ENCODE measurements at regions not wholly inside any gene's neighbourhood (a gene's known extent, or its start where the extent isn't known, plus 50 kb on each side); places are given as distances from the start of the nearest gene placed in this dataset.
"Not testable (repeated sequence)": the region's sequence is repeated elsewhere in the genome, so short reads cannot be mapped to it uniquely, and the experiment has no call there.

- DNase-seq (no peak), ATAC-seq (ENCODE audit: low read depth in 2 of 2) (no peak)
- H3K27ac ChIP-seq (ENCODE audit: insufficient read depth, low read length, poor library complexity, severe bottlenecking): no peak overlapping the region
- Mint-ChIP-seq H3K4me1 (no peaks in the 10 kb centered on the region), H3K36me3 (no peaks in the 10 kb centered on the region), H3K4me3 (no peak overlapping the region), H3K27ac (no peak overlapping the region), H3K9me3 (peaks cover 0 to 4% (median 0%) of the 10 kb centered on the region in 7 donors), H3K27me3 (no peaks in the 10 kb centered on the region)
- no peak overlapping the region for H3K4me3 ChIP-seq (ENCODE audit: low read depth, low read length)
- no peaks in the 10 kb centered on the region for H3K27me3 ChIP-seq (ENCODE audit: control insufficient read depth, insufficient read depth, low read length)
- no peaks in the 10 kb centered on the region for H3K4me1 ChIP-seq (ENCODE audit: control insufficient read depth, insufficient read depth, low read length, poor library complexity, severe bottlenecking)
- H3K9me3 ChIP-seq (ENCODE audit: control insufficient read depth in 2 of 2, low read length in 2 of 2): no peaks in the 10 kb centered on the region
- H3K36me3 ChIP-seq (ENCODE audit: control insufficient read depth, insufficient read depth, low read length): no peaks in the 10 kb centered on the region
Measured at GRCh38 chr1:30444850-30445249, 278.5 kb downstream of the MATN1 start.

DNA sequence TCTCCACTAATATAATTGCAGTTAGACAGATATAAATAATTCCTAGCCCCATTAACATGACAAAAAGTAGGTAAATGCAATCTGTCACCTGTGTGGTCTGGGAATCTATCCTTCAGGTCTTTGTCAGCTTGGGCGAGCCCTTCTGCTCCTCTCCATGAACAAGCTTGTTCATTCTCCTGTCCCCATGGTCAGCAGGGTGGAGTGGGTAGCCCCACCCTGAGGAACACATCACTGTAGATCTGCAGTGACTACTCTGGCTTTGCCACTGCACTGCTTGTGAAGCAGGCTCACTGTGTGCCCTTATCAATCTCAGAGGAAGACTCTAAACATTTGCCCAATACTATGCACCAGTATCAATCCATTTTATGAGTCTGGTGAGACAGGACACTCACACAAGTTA, 279.0 kb downstream of the MATN1 start:
- H3K36me3 Mint-ChIP-seq: no peaks in the 10 kb centered on the region

DNA sequence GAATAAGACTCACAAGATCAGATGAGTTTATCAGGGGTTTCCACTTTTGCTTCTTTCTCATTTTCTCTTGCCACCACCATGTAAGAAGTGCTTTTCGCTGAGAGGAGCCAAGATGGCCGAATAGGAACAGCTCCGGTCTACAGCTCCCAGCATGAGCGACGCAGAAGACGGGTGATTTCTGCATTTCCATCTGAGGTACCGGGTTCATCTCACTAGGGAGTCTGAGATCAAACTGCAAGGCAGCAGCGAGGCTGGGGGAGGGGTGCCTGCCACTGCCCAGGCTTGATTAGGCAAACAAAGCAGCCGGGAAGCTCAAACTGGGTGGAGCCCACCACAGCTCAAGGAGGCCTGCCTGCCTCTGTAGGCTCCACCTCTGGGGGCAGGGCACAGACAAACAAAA, 285.1 kb downstream of the MATN1 start:
- H3K36me3 ChIP-seq (ENCODE audit: control insufficient read depth, insufficient read depth, low read length); H3K27me3 ChIP-seq (ENCODE audit: control insufficient read depth, insufficient read depth, low read length); H3K4me3 Mint-ChIP-seq; H3K9me3 ChIP-seq (ENCODE audit: control insufficient read depth in 2 of 2, low read length in 2 of 2); H3K27ac Mint-ChIP-seq; H3K4me3 ChIP-seq (ENCODE audit: low read depth, low read length); H3K27me3 Mint-ChIP-seq; H3K27ac ChIP-seq (ENCODE audit: insufficient read depth, low read length, poor library complexity, severe bottlenecking); H3K36me3 Mint-ChIP-seq; DNase-seq; H3K4me1 Mint-ChIP-seq; H3K4me1 ChIP-seq (ENCODE audit: control insufficient read depth, insufficient read depth, low read length, poor library complexity, severe bottlenecking); ATAC-seq (ENCODE audit: low read depth in 2 of 2): not testable (repeated sequence)
- peaks cover 0 to 11% (median 2%) of the 10 kb centered on the region in 7 donors for H3K9me3 Mint-ChIP-seq

More for the DNA sequence above, 279.0 kb downstream of the MATN1 start:
- H3K4me1 Mint-ChIP-seq: no peaks in the 10 kb centered on the region
- no peaks in the 10 kb centered on the region for H3K27me3 Mint-ChIP-seq
- Histone ChIP-seq H3K9me3 (ENCODE audit: control insufficient read depth in 2 of 2, low read length in 2 of 2) (no peaks in the 10 kb centered on the region), H3K27me3 (ENCODE audit: control insufficient read depth, insufficient read depth, low read length) (no peaks in the 10 kb centered on the region), H3K36me3 (ENCODE audit: control insufficient read depth, insufficient read depth, low read length) (no peaks in the 10 kb centered on the region), H3K4me3 (ENCODE audit: low read depth, low read length) (no peak overlapping the region), H3K27ac (ENCODE audit: insufficient read depth, low read length, poor library complexity, severe bottlenecking) (no peak overlapping the region), H3K4me1 (ENCODE audit: control insufficient read depth, insufficient read depth, low read length, poor library complexity, severe bottlenecking) (no peaks in the 10 kb centered on the region)
- H3K9me3 Mint-ChIP-seq: peaks cover 0 to 4% (median 0%) of the 10 kb centered on the region in 7 donors
- no peak overlapping the region for H3K4me3 Mint-ChIP-seq
- H3K27ac Mint-ChIP-seq: no peak overlapping the region
- ATAC-seq (ENCODE audit: low read depth in 2 of 2): no peak
- no peak for DNase-seq

DNA sequence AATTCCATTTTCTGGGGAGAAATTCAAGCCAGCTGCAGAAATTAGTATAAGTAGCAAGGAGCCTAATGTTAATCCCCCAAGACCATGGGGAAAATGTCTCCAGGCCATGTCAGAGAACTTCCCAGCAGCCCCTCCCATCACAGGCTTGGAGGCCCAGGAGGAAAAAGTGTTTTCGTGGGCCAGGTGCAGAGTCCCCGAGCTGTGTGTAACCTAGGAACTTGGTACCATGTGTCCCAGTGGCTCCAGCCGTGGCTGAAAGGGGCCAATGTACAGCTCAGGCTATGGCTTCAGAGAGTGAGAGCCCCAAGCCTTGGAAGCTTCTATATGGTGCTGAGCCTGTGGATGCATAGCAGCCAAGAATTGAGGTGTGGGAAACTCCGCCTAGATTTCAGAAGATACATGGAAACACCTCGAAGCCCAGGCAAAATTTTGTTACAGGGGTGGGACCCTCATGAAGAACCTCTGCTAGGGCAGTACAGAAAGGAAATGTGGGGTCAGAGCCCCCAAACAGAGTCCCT, 286.3 kb downstream of the MATN1 start:
- Histone ChIP-seq H3K4me1 (ENCODE audit: control insufficient read depth, insufficient read depth, low read length, poor library complexity, severe bottlenecking) (no peaks in the 10 kb centered on the region), H3K36me3 (ENCODE audit: control insufficient read depth, insufficient read depth, low read length) (no peaks in the 10 kb centered on the region), H3K9me3 (ENCODE audit: control insufficient read depth in 2 of 2, low read length in 2 of 2) (no peaks in the 10 kb centered on the region), H3K27me3 (ENCODE audit: control insufficient read depth, insufficient read depth, low read length) (peaks cover 2% of the 10 kb centered on the region), H3K27ac (ENCODE audit: insufficient read depth, low read length, poor library complexity, severe bottlenecking) (no peak overlapping the region), H3K4me3 (ENCODE audit: low read depth, low read length) (no peak overlapping the region)
- no peak overlapping the region for H3K27ac Mint-ChIP-seq
- H3K9me3 Mint-ChIP-seq: peaks cover 0 to 11% (median 2%) of the 10 kb centered on the region in 7 donors
- no peak overlapping the region for H3K4me3 Mint-ChIP-seq
- no peaks in the 10 kb centered on the region for H3K4me1 Mint-ChIP-seq
- no peak for DNase-seq
- H3K36me3 Mint-ChIP-seq: no peaks in the 10 kb centered on the region
- peaks cover 21% of the 10 kb centered on the region for H3K27me3 Mint-ChIP-seq
- ATAC-seq (ENCODE audit: low read depth in 2 of 2): no peak

DNA sequence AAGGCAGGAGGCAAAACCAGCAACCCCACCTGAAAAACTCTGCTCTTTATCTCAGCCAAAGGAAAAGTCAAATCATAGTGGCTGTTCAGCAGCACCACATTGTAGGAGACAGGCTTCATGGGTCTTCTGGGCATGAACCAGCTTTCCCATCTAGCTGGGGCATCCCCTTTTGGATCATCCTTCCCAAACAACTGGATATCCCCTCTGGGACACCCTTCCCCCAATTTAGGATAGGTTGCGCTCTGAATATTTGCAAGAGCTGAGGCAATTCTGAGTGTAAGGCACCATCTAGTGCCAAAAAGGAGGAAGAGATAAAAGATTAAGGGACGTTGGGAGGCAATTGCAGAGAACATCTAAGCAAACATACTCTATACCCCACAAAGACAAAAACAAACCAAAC, 295.8 kb downstream of the MATN1 start:
- no peak for DNase-seq
- Mint-ChIP-seq H3K9me3 (peaks cover 3 to 28% (median 13%) of the 10 kb centered on the region in 7 donors), H3K4me3 (no peak overlapping the region), H3K27ac (no peak overlapping the region), H3K27me3 (peaks cover 20% of the 10 kb centered on the region), H3K4me1 (no peaks in the 10 kb centered on the region), H3K36me3 (no peaks in the 10 kb centered on the region)
- Histone ChIP-seq H3K36me3 (ENCODE audit: control insufficient read depth, insufficient read depth, low read length) (no peaks in the 10 kb centered on the region), H3K27ac (ENCODE audit: insufficient read depth, low read length, poor library complexity, severe bottlenecking) (no peak overlapping the region), H3K9me3 (ENCODE audit: control insufficient read depth in 2 of 2, low read length in 2 of 2) (peaks cover 10 to 12% of the 10 kb centered on the region in 2 experiments), H3K27me3 (ENCODE audit: control insufficient read depth, insufficient read depth, low read length) (peaks cover 8% of the 10 kb centered on the region), H3K4me1 (ENCODE audit: control insufficient read depth, insufficient read depth, low read length, poor library complexity, severe bottlenecking) (no peaks in the 10 kb centered on the region), H3K4me3 (ENCODE audit: low read depth, low read length) (no peak overlapping the region)
- no peak for ATAC-seq (ENCODE audit: low read depth in 2 of 2)

- Mint-ChIP-seq H3K4me1 (no peaks in the 10 kb centered on the region), H3K27me3 (peaks cover 15% of the 10 kb centered on the region), H3K9me3 (peaks cover 3 to 22% (median 11%) of the 10 kb centered on the region in 7 donors), H3K36me3 (no peaks in the 10 kb centered on the region), H3K27ac (no peak overlapping the region), H3K4me3 (no peak overlapping the region)
- Histone ChIP-seq H3K27ac (ENCODE audit: insufficient read depth, low read length, poor library complexity, severe bottlenecking) (no peak overlapping the region), H3K36me3 (ENCODE audit: control insufficient read depth, insufficient read depth, low read length) (no peaks in the 10 kb centered on the region), H3K4me1 (ENCODE audit: control insufficient read depth, insufficient read depth, low read length, poor library complexity, severe bottlenecking) (no peaks in the 10 kb centered on the region), H3K9me3 (ENCODE audit: control insufficient read depth in 2 of 2, low read length in 2 of 2) (peaks cover 10 to 12% of the 10 kb centered on the region in 2 experiments), H3K4me3 (ENCODE audit: low read depth, low read length) (no peak overlapping the region), H3K27me3 (ENCODE audit: control insufficient read depth, insufficient read depth, low read length) (peaks cover 6% of the 10 kb centered on the region)
- ATAC-seq (ENCODE audit: low read depth in 2 of 2) (no peak), DNase-seq (no peak)
Measured at GRCh38 chr1:30425046-30425445, 298.3 kb downstream of the MATN1 start.

- H3K4me1 ChIP-seq (ENCODE audit: control insufficient read depth, insufficient read depth, low read length, poor library complexity, severe bottlenecking): no peaks in the 10 kb centered on the region
- no peaks in the 10 kb centered on the region for H3K4me1 Mint-ChIP-seq
- peaks cover 10% of the 10 kb centered on the region for H3K27me3 Mint-ChIP-seq
- no peak overlapping the region for H3K4me3 Mint-ChIP-seq
- H3K9me3 Mint-ChIP-seq: peaks cover 1 to 22% (median 10%) of the 10 kb centered on the region in 7 donors
- peaks cover 8 to 10% of the 10 kb centered on the region in 2 experiments for H3K9me3 ChIP-seq (ENCODE audit: control insufficient read depth in 2 of 2, low read length in 2 of 2)
- no peaks in the 10 kb centered on the region for H3K36me3 Mint-ChIP-seq
- DNase-seq (no peak), ATAC-seq (ENCODE audit: low read depth in 2 of 2) (no peak)
- H3K27ac Mint-ChIP-seq: no peak overlapping the region
- no peaks in the 10 kb centered on the region for H3K36me3 ChIP-seq (ENCODE audit: control insufficient read depth, insufficient read depth, low read length)
- no peak overlapping the region for H3K4me3 ChIP-seq (ENCODE audit: low read depth, low read length)
- H3K27me3 ChIP-seq (ENCODE audit: control insufficient read depth, insufficient read depth, low read length): peaks cover 3% of the 10 kb centered on the region
- H3K27ac ChIP-seq (ENCODE audit: insufficient read depth, low read length, poor library complexity, severe bottlenecking): no peak overlapping the region
Measured at GRCh38 chr1:30423570-30423969, 299.8 kb downstream of the MATN1 start.

- ATAC-seq (ENCODE audit: low read depth in 2 of 2) (no peak), DNase-seq (no peak)
- Mint-ChIP-seq H3K9me3 (peaks cover 1 to 12% (median 4%) of the 10 kb centered on the region in 7 donors), H3K27ac (no peak overlapping the region), H3K36me3 (no peaks in the 10 kb centered on the region), H3K4me3 (no peak overlapping the region), H3K4me1 (no peaks in the 10 kb centered on the region), H3K27me3 (peaks cover 10% of the 10 kb centered on the region)
- Histone ChIP-seq H3K4me3 (ENCODE audit: low read depth, low read length) (no peak overlapping the region), H3K27ac (ENCODE audit: insufficient read depth, low read length, poor library complexity, severe bottlenecking) (no peak overlapping the region), H3K9me3 (ENCODE audit: control insufficient read depth in 2 of 2, low read length in 2 of 2) (no peaks in the 10 kb centered on the region), H3K4me1 (ENCODE audit: control insufficient read depth, insufficient read depth, low read length, poor library complexity, severe bottlenecking) (no peaks in the 10 kb centered on the region), H3K27me3 (ENCODE audit: control insufficient read depth, insufficient read depth, low read length) (peaks cover 3% of the 10 kb centered on the region), H3K36me3 (ENCODE audit: control insufficient read depth, insufficient read depth, low read length) (no peaks in the 10 kb centered on the region)
Measured at GRCh38 chr1:30422251-30422650, 301.1 kb downstream of the MATN1 start.
